ENCODE measurements at regions not wholly inside any gene's neighbourhood (a gene's known extent, or its start where the extent isn't known, plus 50 kb on each side); places are given as distances from the start of the nearest gene placed in this dataset.

- Histone ChIP-seq H3K9me3 (no peaks in the 10 kb centered on the region), H3K27ac (replicated peaks in 1 of 4) (no peak overlapping the region), H3K4me1 (peaks cover 10 to 16% (median 13%) of the 10 kb centered on the region in 4 donors), H3K4me3 (no peak overlapping the region), H3K27me3 (no peaks in the 10 kb centered on the region), H3K36me3 (no peaks in the 10 kb centered on the region)
- intact Hi-C loops (cut with DNase I) = no loop called here
- WGBS = 98% methylated on average over 2 of the region's 2 CpGs
- TF ChIP-seq CTCF (IDR thresholded peaks at IDR 0.05) (no peak), EP300 (IDR thresholded peaks at IDR 0.05) (no peak), POLR2A (IDR thresholded peaks at IDR 0.05; ENCODE audit: low read depth) (no peak), POLR2AphosphoS5 (IDR thresholded peaks at IDR 0.05) (no peak)
- DNase-seq (ENCODE audit: extremely low spot score) = no peak
Observed at GRCh38 chr13:79655509-79655908, 174.6 kb downstream of the NDFIP2 start.

DNA sequence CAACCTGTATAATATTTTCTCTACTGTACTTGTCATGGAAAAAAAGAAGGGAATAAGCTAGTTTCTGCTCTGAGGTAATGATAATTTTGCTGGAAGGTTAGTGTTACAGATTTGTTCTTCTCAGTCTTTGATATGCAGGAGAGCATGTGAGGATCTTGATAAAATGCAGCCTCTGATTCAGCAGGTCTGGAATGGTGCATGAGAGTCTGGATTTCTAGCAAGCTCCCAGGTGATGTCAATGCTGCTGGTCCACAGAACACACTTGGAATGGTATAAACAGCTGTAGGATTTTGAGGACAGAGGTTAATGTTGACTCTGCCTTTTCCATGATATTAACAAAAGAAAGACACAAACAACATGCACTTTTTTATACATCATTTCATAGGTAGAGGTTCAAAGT lies 173.6 kb downstream of the NDFIP2 start:
- H3K9me3 ChIP-seq = no peaks in the 10 kb centered on the region
- H3K4me1 ChIP-seq = peaks cover 10 to 14% (median 12%) of the 10 kb centered on the region in 4 donors
- intact Hi-C loops (cut with DNase I) = no loop called here
- TF ChIP-seq POLR2A (IDR thresholded peaks at IDR 0.05; ENCODE audit: low read depth) (no peak), CTCF (IDR thresholded peaks at IDR 0.05) (no peak)
- H3K27me3 ChIP-seq = no peaks in the 10 kb centered on the region
- no peak overlapping the region for H3K4me3 ChIP-seq
- no peak for DNase-seq (ENCODE audit: extremely low spot score)
- no peak overlapping the region for H3K27ac ChIP-seq (replicated peaks in 1 of 4)
- H3K36me3 ChIP-seq = no peaks in the 10 kb centered on the region

- Histone ChIP-seq H3K4me3 (no peak overlapping the region), H3K9me3 (no peaks in the 10 kb centered on the region), H3K4me1 (no peaks in the 10 kb centered on the region), H3K36me3 (no peaks in the 10 kb centered on the region), H3K27me3 (no peaks in the 10 kb centered on the region), H3K27ac (replicated peaks in 1 of 4) (no peak overlapping the region)
- intact Hi-C loops (cut with DNase I) = no loop called here
- 84% methylated on average over 4 of the region's 4 CpGs for WGBS
- no peak for DNase-seq (ENCODE audit: extremely low spot score)
- TF ChIP-seq POLR2AphosphoS5 (IDR thresholded peaks at IDR 0.05) = no peak
- TF ChIP-seq CTCF (IDR thresholded peaks at IDR 0.05) = no peak
- TF ChIP-seq EP300 (IDR thresholded peaks at IDR 0.05) = no peak
- TF ChIP-seq POLR2A (IDR thresholded peaks at IDR 0.05; ENCODE audit: low read depth) = no peak
Observed at GRCh38 chr13:79650688-79651087, 169.7 kb downstream of the NDFIP2 start.

DNA sequence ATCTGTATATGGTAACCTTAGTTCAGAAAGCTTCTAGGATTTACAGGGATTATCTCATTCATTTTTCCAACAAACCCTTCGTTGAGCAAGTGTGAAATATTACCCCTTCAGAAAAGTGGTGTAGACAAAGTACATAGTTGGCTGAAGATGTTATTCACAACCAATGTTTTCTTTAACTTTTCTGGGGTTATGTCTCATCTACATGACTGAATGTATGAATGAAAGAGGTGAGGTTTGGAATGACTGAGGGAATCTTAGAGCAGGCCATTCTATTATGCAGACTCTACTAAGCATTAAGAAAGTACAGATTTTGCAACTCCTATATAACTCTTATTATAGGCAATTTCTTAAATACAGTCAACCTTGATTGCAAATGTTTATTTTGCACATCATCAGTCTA lies 167.2 kb downstream of the NDFIP2 start:
- Histone ChIP-seq H3K27ac (replicated peaks in 1 of 4) (no peak overlapping the region), H3K4me1 (no peaks in the 10 kb centered on the region), H3K36me3 (no peaks in the 10 kb centered on the region), H3K27me3 (no peaks in the 10 kb centered on the region), H3K9me3 (no peaks in the 10 kb centered on the region), H3K4me3 (no peak overlapping the region)
- TF ChIP-seq POLR2A (IDR thresholded peaks at IDR 0.05; ENCODE audit: low read depth) = no peak
- no peak for TF ChIP-seq POLR2AphosphoS5 (IDR thresholded peaks at IDR 0.05)
- no peak for TF ChIP-seq CTCF (IDR thresholded peaks at IDR 0.05)
- no peak for TF ChIP-seq EP300 (IDR thresholded peaks at IDR 0.05)
- 96% methylated on average over 1 of the region's 1 CpG for WGBS
- intact Hi-C loops (cut with DNase I) = no loop called here
- DNase-seq (ENCODE audit: extremely low spot score) = no peak

GRCh38 chr13:79647533-79647932 lies 166.6 kb downstream of the NDFIP2 start:
- Histone ChIP-seq H3K4me1 (no peaks in the 10 kb centered on the region), H3K4me3 (no peak overlapping the region), H3K27ac (replicated peaks in 1 of 4) (no peak overlapping the region), H3K27me3 (no peaks in the 10 kb centered on the region), H3K36me3 (no peaks in the 10 kb centered on the region), H3K9me3 (no peaks in the 10 kb centered on the region)
- WGBS = 80% methylated on average over 2 of the region's 2 CpGs
- TF ChIP-seq EP300 (IDR thresholded peaks at IDR 0.05) = no peak
- TF ChIP-seq CTCF (IDR thresholded peaks at IDR 0.05) = no peak
- TF ChIP-seq POLR2AphosphoS5 (IDR thresholded peaks at IDR 0.05) = no peak
- no peak for TF ChIP-seq POLR2A (IDR thresholded peaks at IDR 0.05; ENCODE audit: low read depth)
- intact Hi-C loops (cut with DNase I) = no loop called here
- DNase-seq (ENCODE audit: extremely low spot score) = no peak

Measured in esophagus muscularis mucosa (tissue), 4 donors.